OCI-LY7 (cell line): ENCODE measurements at regions not wholly inside any gene's neighbourhood (a gene's known extent, or its start where the extent isn't known, plus 50 kb on each side); places are given as distances from the start of the nearest gene placed in this dataset.

Source experiments
- BruUV-seq: library from RNA; stranded (reverse); fragments of 400-500 nt; replicated peaks from 2 replicates; lab custom pipeline; 2021; lab: Mats Ljungman, UMichigan
- CTCF ChIA-PET: fragments of 300-600 bp; sonication (Branson Sonifier 250); formaldehyde crosslinking; loops from one replicate; lab custom pipeline; 2022; ENCODE audit warnings: antibody characterized with exemption; ENCODE audit not compliant: unreplicated experiment; lab: Charles Lee
- POLR2A ChIA-PET: fragments of 300-600 bp; sonication (Branson Sonifier 250); formaldehyde crosslinking; loops from one replicate; lab custom pipeline; 2022; ENCODE audit warnings: antibody characterized with exemption; lab: Charles Lee
- DNase-seq: peaks from one replicate; pipeline ENCODE4 v3.0.0-alpha.2; 2015; ENCODE audit warnings: low spot score
- H2AFZ ChIP-seq: fragments of 200-600 bp; sonication (generic), shearing (Covaris generic); 2 replicates; pipeline ENCODE4 v1.6.1; 2014; ENCODE audit warnings: mild to moderate bottlenecking, antibody characterized with exemption, low read length, moderate library complexity
- H3K27ac ChIP-seq: fragments of 200-600 bp; sonication (generic); 2 replicates; pipeline ENCODE4 v1.5.1; 2014; ENCODE audit warnings: mixed run types, low read depth, mild to moderate bottlenecking, moderate library complexity, low read length, inconsistent platforms; ENCODE audit not compliant: poor library complexity, severe bottlenecking
- H3K36me3 ChIP-seq: fragments of 200-600 bp; sonication (generic); 2 replicates; pipeline ENCODE4 v1.6.1; 2014; ENCODE audit warnings: mild to moderate bottlenecking, antibody characterized with exemption, low read length, moderate library complexity, mixed read lengths; ENCODE audit not compliant: insufficient read depth
- H3K4me1 ChIP-seq: fragments of 200-600 bp; sonication (generic); 2 replicates; pipeline ENCODE4 v1.5.1; 2014; ENCODE audit warnings: mild to moderate bottlenecking, low read length; ENCODE audit not compliant: insufficient read depth, poor library complexity, severe bottlenecking
- H3K4me2 ChIP-seq: fragments of 200-600 bp; sonication (generic); 2 replicates; pipeline ENCODE4 v1.6.1; 2014; ENCODE audit warnings: mild to moderate bottlenecking, low read length
- H3K4me3 ChIP-seq: fragments of 200-600 bp; sonication (generic); 2 replicates; pipeline ENCODE4 v1.5.1; 2014; ENCODE audit warnings: mild to moderate bottlenecking, low read depth, low read length; ENCODE audit not compliant: poor library complexity, severe bottlenecking
- H3K79me2 ChIP-seq: fragments of 200-600 bp; sonication (generic); 2 replicates; pipeline ENCODE4 v1.6.1; 2016; ENCODE audit warnings: low read depth, mild to moderate bottlenecking, low read length, moderate library complexity, mixed read lengths; ENCODE audit not compliant: insufficient read depth
- H3K9me2 ChIP-seq: fragments of 200-600 bp; sonication (generic); 2 replicates; pipeline ENCODE4 v1.6.1; 2016; ENCODE audit warnings: mild to moderate bottlenecking, low read length, mixed read lengths; ENCODE audit not compliant: insufficient read depth
- H3K9me3 ChIP-seq: fragments of 200-600 bp; sonication (generic); 2 replicates; pipeline ENCODE4 v1.6.1; 2014; ENCODE audit warnings: mild to moderate bottlenecking, mixed run types, low read length, mixed read lengths
- H4K20me1 ChIP-seq: fragments of 200-600 bp; sonication (generic); 2 replicates; pipeline ENCODE4 v1.6.1; 2014; ENCODE audit warnings: mild to moderate bottlenecking, antibody characterized with exemption, low read length, moderate library complexity, mixed read lengths; ENCODE audit not compliant: insufficient read depth
- EZH2phosphoT487 ChIP-seq: fragments of 200-600 bp; sonication (generic); IDR thresholded peaks from 2 replicates; pipeline ENCODE4 v1.6.1; 2018; ENCODE audit warnings: low read depth, borderline replicate concordance, mild to moderate bottlenecking, mixed run types, antibody characterized with exemption, low read length, moderate library complexity, mixed read lengths
- intact Hi-C: fragments of 100-400 bp; cut with micrococcal nuclease; formaldehyde crosslinking; loops from one replicate; pipeline ENCODE4 v1.10.0; 2022; ENCODE audit not compliant: unreplicated experiment
- TF ChIP-seq, protein P1 (sequence below): fragments of 200-600 bp; sonication (generic); conservative IDR thresholded peaks from 2 replicates; pipeline ENCODE4 v1.5.1; 2014; ENCODE audit warnings: mild to moderate bottlenecking, antibody characterized with exemption, low read length, moderate library complexity, mixed read lengths

DNA sequence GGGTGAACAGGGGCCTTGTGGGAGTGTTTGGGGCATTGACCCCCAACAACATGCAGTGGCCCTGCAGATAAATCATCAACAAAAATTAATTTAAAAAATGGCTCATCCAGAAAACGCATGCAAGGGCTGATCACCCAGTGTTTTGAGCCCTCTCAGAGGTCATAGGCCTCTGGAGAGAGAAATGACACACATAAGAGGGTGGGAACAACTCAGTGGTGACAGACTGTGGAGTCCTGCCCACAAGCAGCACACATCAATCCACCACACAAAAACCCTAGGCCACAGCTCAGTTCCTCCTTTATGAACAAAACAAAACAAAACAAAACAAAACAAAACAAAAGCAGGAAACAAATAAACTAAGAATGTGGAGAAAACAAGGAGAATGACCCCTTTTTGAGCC, 351.7 kb upstream of the SPHKAP start:
- Histone ChIP-seq H3K79me2 (no peaks in the 10 kb centered on the region), H3K9me3 (peaks cover 14% of the 10 kb centered on the region; the same call in 1 of the 2 replicates), H3K27ac (no peak overlapping the region), H3K4me2 (no peak overlapping the region), H3K9me2 (no peaks in the 10 kb centered on the region), H3K36me3 (no peaks in the 10 kb centered on the region), H2AFZ (no peak overlapping the region), H3K4me1 (no peaks in the 10 kb centered on the region), H3K4me3 (no peak overlapping the region), H4K20me1 (no peaks in the 10 kb centered on the region)
- no peak for DNase-seq
- TF ChIP-seq, protein P1, sequence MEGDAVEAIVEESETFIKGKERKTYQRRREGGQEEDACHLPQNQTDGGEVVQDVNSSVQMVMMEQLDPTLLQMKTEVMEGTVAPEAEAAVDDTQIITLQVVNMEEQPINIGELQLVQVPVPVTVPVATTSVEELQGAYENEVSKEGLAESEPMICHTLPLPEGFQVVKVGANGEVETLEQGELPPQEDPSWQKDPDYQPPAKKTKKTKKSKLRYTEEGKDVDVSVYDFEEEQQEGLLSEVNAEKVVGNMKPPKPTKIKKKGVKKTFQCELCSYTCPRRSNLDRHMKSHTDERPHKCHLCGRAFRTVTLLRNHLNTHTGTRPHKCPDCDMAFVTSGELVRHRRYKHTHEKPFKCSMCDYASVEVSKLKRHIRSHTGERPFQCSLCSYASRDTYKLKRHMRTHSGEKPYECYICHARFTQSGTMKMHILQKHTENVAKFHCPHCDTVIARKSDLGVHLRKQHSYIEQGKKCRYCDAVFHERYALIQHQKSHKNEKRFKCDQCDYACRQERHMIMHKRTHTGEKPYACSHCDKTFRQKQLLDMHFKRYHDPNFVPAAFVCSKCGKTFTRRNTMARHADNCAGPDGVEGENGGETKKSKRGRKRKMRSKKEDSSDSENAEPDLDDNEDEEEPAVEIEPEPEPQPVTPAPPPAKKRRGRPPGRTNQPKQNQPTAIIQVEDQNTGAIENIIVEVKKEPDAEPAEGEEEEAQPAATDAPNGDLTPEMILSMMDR = no peak
- no peak for TF ChIP-seq EZH2phosphoT487
- intact Hi-C loops = no loop called here
- ChIA-PET CTCF (no interaction called here), POLR2A (interaction anchor here (0.6 kb wide), 1 partner anchor 349 kb away, joined by 3 read pairs; no protein-coding TSS in a partner anchor)
- BruUV-seq = no TSS peak

DNA sequence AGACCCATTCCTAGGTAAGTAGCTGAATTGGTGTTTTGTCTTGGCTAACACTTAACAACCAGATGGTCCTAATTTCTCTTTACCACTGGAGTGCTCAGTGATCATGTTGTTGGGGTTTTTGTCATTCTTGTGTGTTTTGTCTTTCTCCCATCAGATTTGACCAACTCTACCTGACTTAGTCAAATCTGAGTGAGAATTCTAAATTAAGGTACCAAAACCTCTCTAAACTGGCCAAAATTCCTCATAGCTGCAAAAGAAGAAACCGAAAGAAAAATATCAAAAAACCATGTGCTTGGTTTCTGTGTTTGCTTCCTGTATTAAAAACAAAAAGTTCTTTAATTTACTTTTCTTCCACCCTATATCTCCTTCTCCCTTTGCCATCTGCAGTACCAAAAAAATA, 350.7 kb upstream of the SPHKAP start:
- no peaks in the 10 kb centered on the region for H3K36me3 ChIP-seq
- intact Hi-C loops = no loop called here
- H3K27ac ChIP-seq = no peak overlapping the region
- no TSS peak for BruUV-seq
- H3K4me3 ChIP-seq = no peak overlapping the region
- no peak for DNase-seq
- peaks cover 14% of the 10 kb centered on the region; the same call in 1 of the 2 replicates for H3K9me3 ChIP-seq
- CTCF ChIA-PET = no interaction called here
- TF ChIP-seq, protein P1 = no peak
- no peak for TF ChIP-seq EZH2phosphoT487
- no peaks in the 10 kb centered on the region for H3K9me2 ChIP-seq
- H4K20me1 ChIP-seq = no peaks in the 10 kb centered on the region
- no peak overlapping the region for H3K4me2 ChIP-seq
- POLR2A ChIA-PET = interaction anchor here (1.3 kb wide), 1 partner anchor 10 kb away, joined by 3 read pairs; no protein-coding TSS in a partner anchor
- H2AFZ ChIP-seq = no peak overlapping the region
- no peaks in the 10 kb centered on the region for H3K79me2 ChIP-seq
- no peaks in the 10 kb centered on the region for H3K4me1 ChIP-seq

DNA sequence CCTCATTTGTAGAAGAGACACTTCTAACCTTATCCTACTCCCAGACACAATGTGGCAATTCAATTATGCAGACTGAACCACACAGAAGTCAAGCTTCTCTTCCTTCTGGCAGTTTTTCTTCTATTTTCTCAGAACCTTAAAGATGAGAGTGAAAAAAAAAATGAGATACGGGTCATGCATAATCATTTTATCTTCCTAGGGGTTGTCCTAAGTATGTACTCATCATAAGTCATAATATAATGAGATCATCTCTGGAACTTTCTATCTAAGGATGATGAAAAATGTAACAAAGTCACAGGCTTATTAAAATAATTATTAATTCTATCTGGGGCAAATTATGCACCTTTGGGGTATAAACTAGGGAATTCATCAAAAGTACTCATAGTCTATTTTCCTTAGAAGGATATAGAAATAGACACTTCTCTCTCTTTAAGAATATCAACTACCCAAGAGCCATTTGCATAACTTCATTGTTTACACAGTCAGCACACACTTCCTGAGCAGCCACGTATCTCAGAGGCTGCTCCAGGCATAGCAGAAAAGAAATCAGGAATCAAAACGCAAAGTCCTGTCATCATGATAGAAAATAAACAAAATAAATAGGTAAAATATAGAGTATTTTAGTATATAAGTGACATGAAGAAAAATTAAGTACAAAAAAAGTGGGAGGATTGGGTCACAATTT, 345.9 kb upstream of the SPHKAP start:
- TF ChIP-seq, protein P1 = no peak
- no peak for TF ChIP-seq EZH2phosphoT487
- no peak overlapping the region for H2AFZ ChIP-seq
- no peak overlapping the region for H3K4me3 ChIP-seq
- ChIA-PET CTCF (no interaction called here), POLR2A (no interaction called here)
- no peaks in the 10 kb centered on the region for H3K9me2 ChIP-seq
- H3K9me3 ChIP-seq = no peaks in the 10 kb centered on the region
- no peak for DNase-seq
- no peaks in the 10 kb centered on the region for H3K4me1 ChIP-seq
- intact Hi-C loops = no loop called here
- BruUV-seq = no TSS peak
- no peak overlapping the region for H3K27ac ChIP-seq
- H4K20me1 ChIP-seq = no peaks in the 10 kb centered on the region
- no peaks in the 10 kb centered on the region for H3K36me3 ChIP-seq
- no peak overlapping the region for H3K4me2 ChIP-seq
- H3K79me2 ChIP-seq = no peaks in the 10 kb centered on the region
